Vagina (tissue), 2 donors: ENCODE measurements at regions not wholly inside any gene's neighbourhood (a gene's known extent, or its start where the extent isn't known, plus 50 kb on each side); places are given as distances from the start of the nearest gene placed in this dataset.

Source experiments
- DNase-seq, 2 donors: peaks; one replicate each; pipeline ENCODE4 v3.0.0-alpha.2; 2017; ENCODE audit errors: extremely low spot score in 2 of 2
- H3K27ac ChIP-seq: fragments of 200-600 bp; sonication (generic); one replicate; pipeline ENCODE4 v1.5.1; 2019
- H3K27me3 ChIP-seq: fragments of 200-600 bp; sonication (generic); one replicate; pipeline ENCODE4 v1.5.1; 2019
- H3K36me3 ChIP-seq, 2 donors: fragments of 200-600 bp; sonication (generic); one replicate each; pipeline ENCODE4 v1.5.1; 2017 to 2019
- H3K4me1 ChIP-seq: fragments of 200-600 bp; sonication (generic); one replicate; pipeline ENCODE4 v1.5.1; 2019
- H3K4me3 ChIP-seq, 2 donors: fragments of 200-600 bp; sonication (generic); 1 replicate in 1 of 2; 2 replicates in 1 of 2; pipeline ENCODE4 v1.5.1; 2016 to 2019
- H3K9me3 ChIP-seq: fragments of 200-600 bp; sonication (generic); one replicate; pipeline ENCODE4 v1.5.1; 2019
- POLR2A ChIP-seq, 2 donors: fragments of 450-650 bp; IDR thresholded peaks; one replicate each; pipeline ENCODE4 v1.6.1; 2017; ENCODE audit warnings: antibody characterized with exemption in 2 of 2, mild to moderate bottlenecking in 2 of 2, moderate library complexity in 2 of 2
- POLR2AphosphoS5 ChIP-seq, 2 donors: sonication (generic); formaldehyde crosslinking; IDR thresholded peaks; one replicate each; pipeline ENCODE4 v1.9.0; 2017; ENCODE audit warnings: antibody characterized with exemption in 2 of 2, mild to moderate bottlenecking in 2 of 2, low read depth in 1 of 2; ENCODE audit not compliant: insufficient read depth in 1 of 2
- intact Hi-C: fragments of 100-400 bp; cut with DNase I; formaldehyde crosslinking; loops from one replicate; pipeline ENCODE4 v1.15.1; 2023
- TF ChIP-seq, protein P1 (sequence below), 3 experiments: fragments of 450-650 bp in 2 of 3; fragments of 200-600 bp in 1 of 3; sonication (generic) in 1 of 3; IDR thresholded peaks; one replicate each; pipeline ENCODE4 v1.5.1; 2017 to 2019; ENCODE audit warnings: antibody characterized with exemption in 3 of 3, mild to moderate bottlenecking in 2 of 3, moderate library complexity in 2 of 3

DNA sequence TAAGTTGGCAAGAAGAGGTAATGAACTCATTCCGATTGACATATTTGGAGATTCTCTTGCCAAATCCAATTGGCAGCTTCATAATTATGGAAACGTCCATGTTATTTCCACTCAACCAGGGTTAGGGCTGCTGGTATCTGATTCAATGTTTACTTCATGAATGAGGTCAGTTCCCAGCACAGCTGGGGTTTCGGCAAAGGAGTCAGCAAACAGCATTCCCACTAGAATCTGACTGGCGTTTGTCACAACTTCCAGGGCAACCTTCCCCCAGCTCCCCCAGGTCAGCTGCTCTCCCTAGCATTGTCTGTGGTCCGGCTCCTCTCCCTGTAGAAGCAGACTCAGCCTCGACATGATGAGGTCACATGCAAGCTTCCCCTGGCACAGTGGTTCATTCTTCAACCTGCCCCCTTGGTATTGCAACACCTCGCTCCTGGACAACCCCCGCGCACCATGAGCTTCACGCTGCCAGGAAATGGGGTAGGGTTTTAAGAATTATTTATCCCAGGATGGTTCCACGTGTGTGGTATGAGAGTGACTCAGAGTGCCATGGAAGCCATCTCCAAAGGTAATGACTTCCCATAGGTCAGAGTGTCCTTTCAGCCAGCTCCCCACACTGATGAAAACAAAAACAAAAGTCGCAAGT, 100.7 kb upstream of the SLC25A33 start:
- intact Hi-C loops, result no loop called here
- Histone ChIP-seq H3K27ac (peak overlapping the region; percentile 80), H3K4me1 (peaks cover 72% of the 10 kb centered on the region), H3K27me3 (no peaks in the 10 kb centered on the region), H3K36me3 (no peaks in the 10 kb centered on the region), H3K4me3 (no peak overlapping the region), H3K9me3 (no peaks in the 10 kb centered on the region)
- peak in 1 of 2 donors; percentile 97 for DNase-seq
- TF ChIP-seq POLR2AphosphoS5 (IDR thresholded peaks at IDR 0.05; ENCODE audit: insufficient read depth in 1 of 2, low read depth in 1 of 2) (peak in 1 of 2 donors; percentile 69), POLR2A (IDR thresholded peaks at IDR 0.05) (no peak)
- TF ChIP-seq, protein P1, sequence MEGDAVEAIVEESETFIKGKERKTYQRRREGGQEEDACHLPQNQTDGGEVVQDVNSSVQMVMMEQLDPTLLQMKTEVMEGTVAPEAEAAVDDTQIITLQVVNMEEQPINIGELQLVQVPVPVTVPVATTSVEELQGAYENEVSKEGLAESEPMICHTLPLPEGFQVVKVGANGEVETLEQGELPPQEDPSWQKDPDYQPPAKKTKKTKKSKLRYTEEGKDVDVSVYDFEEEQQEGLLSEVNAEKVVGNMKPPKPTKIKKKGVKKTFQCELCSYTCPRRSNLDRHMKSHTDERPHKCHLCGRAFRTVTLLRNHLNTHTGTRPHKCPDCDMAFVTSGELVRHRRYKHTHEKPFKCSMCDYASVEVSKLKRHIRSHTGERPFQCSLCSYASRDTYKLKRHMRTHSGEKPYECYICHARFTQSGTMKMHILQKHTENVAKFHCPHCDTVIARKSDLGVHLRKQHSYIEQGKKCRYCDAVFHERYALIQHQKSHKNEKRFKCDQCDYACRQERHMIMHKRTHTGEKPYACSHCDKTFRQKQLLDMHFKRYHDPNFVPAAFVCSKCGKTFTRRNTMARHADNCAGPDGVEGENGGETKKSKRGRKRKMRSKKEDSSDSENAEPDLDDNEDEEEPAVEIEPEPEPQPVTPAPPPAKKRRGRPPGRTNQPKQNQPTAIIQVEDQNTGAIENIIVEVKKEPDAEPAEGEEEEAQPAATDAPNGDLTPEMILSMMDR (IDR thresholded peaks at IDR 0.05), result no peak

DNA sequence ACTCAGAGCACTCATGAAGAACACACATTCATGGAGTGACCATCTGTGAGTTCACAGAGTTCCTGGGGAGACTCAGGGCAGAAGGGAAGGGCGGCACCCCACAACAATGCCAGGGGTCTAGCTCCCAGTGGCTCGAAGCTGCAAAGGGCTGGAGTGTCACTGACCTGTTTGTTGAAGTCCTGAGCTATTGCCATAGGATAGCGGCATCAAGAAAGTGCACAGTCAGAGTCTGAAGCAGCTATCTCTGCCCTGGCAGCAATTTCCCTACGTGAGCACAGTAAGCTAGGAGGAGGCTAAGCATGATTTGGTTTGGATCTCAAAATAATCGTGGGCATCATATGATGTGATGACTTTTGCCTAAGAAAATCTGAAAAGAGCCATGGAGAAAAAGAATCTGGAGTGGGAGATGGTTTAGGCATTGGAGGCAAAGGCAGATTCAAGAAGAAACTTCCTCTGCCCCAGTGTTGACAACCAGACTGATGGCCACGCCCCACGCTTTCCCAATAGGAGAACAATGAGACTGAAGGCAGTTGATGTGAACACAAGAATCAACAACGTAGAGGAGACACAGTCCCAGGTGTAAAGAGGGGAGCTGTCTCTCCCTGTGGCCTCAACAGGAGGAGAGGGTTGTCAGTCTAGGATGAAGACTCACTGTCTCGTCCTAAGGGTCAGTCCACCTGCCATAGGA, 100.0 kb upstream of the SLC25A33 start:
- Histone ChIP-seq H3K4me1 (peaks cover 68% of the 10 kb centered on the region), H3K36me3 (no peaks in the 10 kb centered on the region), H3K27me3 (no peaks in the 10 kb centered on the region), H3K27ac (peak overlapping the region; percentile 80), H3K4me3 (no peak overlapping the region), H3K9me3 (no peaks in the 10 kb centered on the region)
- no peak for DNase-seq
- TF ChIP-seq POLR2A (IDR thresholded peaks at IDR 0.05) (no peak), POLR2AphosphoS5 (IDR thresholded peaks at IDR 0.05; ENCODE audit: insufficient read depth in 1 of 2, low read depth in 1 of 2) (no peak)
- TF ChIP-seq, protein P1 (IDR thresholded peaks at IDR 0.05), result no peak
- intact Hi-C loops, result no loop called here

DNA sequence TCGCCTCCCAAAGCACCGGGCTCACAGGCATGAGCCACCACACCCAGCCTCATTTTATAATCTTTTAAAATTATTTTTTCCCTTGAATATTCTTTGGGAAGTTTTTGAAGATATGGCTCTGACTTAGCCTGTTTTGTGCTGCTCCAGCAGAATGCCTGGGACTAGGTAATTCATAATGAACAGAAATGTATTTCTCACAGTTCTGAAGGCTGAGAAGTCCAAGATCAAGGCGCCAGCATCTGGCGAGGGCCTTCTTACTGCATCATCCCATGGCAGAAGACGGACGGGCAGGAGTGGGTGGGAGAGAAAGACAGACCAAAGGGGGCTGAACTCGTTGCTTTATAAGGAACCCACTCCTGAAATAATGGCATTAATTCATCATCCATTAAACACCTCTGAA, 99.0 kb upstream of the SLC25A33 start:
- no peaks in the 10 kb centered on the region for H3K27me3 ChIP-seq
- no peak overlapping the region for H3K27ac ChIP-seq
- no peak for DNase-seq
- no peak for TF ChIP-seq POLR2A (IDR thresholded peaks at IDR 0.05)
- no peak for TF ChIP-seq POLR2AphosphoS5 (IDR thresholded peaks at IDR 0.05; ENCODE audit: insufficient read depth in 1 of 2, low read depth in 1 of 2)
- TF ChIP-seq, protein P1 (IDR thresholded peaks at IDR 0.05), result no peak
- H3K4me1 ChIP-seq, result peaks cover 61% of the 10 kb centered on the region
- H3K9me3 ChIP-seq, result no peaks in the 10 kb centered on the region
- no peak overlapping the region for H3K4me3 ChIP-seq
- H3K36me3 ChIP-seq, result no peaks in the 10 kb centered on the region
- intact Hi-C loops, result no loop called here

DNA sequence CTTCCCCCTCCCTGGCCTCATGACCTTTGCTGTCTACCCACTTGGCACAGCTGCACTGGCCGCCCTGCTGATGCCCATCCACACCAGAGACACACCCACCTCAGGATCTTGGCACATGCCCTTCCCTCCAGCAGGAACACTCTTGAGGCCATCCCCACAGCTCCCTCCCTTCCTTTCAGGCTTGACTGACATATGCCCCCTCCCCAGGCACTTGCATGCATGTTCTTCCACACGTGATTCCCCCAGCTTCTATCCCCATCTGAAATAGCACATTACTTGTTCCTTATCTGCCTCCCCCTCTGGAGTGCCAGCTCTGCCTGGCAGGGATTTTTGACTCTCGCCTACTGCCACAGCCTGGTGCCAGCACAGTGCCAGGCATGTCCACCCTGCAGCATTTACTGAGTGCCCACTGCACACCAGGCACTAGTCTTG, 98.5 kb upstream of the SLC25A33 start:
- no peaks in the 10 kb centered on the region for H3K27me3 ChIP-seq
- no peak overlapping the region for H3K27ac ChIP-seq
- peaks cover 56% of the 10 kb centered on the region for H3K4me1 ChIP-seq
- no peaks in the 10 kb centered on the region for H3K36me3 ChIP-seq
- no peak for DNase-seq
- no peaks in the 10 kb centered on the region for H3K9me3 ChIP-seq
- TF ChIP-seq POLR2A (IDR thresholded peaks at IDR 0.05) (no peak), POLR2AphosphoS5 (IDR thresholded peaks at IDR 0.05; ENCODE audit: insufficient read depth in 1 of 2, low read depth in 1 of 2) (no peak)
- TF ChIP-seq, protein P1 (IDR thresholded peaks at IDR 0.05), result no peak
- H3K4me3 ChIP-seq, result no peak overlapping the region
- intact Hi-C loops, result no loop called here
